Adrenal gland (tissue), 5 donors: ENCODE measurements at regions not wholly inside any gene's neighbourhood (a gene's known extent, or its start where the extent isn't known, plus 50 kb on each side); places are given as distances from the start of the nearest gene placed in this dataset.

Experiments used
- POLR2A ChIP-seq, 2 donors: fragments of 450-650 bp; IDR thresholded peaks; one replicate each; pipeline ENCODE4 v1.6.1; 2017; ENCODE audit warnings: antibody characterized with exemption in 2 of 2, mild to moderate bottlenecking in 2 of 2, moderate library complexity in 1 of 2
- TF ChIP-seq, protein P1 (sequence below), 6 experiments: fragments of 450-650 bp in 4 of 6; fragments of 200-600 bp in 2 of 6; sonication (generic) in 1 of 6; IDR thresholded peaks; 1 replicate in 5 of 6; 2 replicates in 1 of 6; pipeline versions ENCODE4 v1.5.1 to v1.8.0; 2016 to 2021; ENCODE audit warnings: antibody characterized with exemption in 6 of 6, mild to moderate bottlenecking in 2 of 6, moderate library complexity in 1 of 6
- donor health status: DM: no; HTN: no; CAD: no.

DNA sequence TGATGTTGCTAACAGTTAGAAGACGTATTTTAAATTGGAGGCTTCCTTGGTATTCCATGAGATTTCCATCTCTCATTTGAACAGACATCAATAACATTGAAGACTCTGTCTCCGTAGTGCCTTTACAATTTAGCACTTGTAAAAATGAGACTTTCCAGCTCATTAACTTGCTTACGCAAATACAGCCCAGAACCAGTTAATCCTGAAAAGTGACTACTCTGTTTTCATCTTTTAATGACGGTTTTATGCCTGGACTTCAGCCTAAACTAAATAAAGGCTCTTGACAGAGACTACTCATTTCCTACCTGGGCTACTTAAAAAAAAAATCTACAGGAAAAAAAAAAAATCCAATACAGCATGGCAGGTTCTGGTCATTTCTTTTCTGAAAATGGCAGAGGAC lies 148.6 kb downstream of the LRATD1 start:
- TF ChIP-seq, protein P1, sequence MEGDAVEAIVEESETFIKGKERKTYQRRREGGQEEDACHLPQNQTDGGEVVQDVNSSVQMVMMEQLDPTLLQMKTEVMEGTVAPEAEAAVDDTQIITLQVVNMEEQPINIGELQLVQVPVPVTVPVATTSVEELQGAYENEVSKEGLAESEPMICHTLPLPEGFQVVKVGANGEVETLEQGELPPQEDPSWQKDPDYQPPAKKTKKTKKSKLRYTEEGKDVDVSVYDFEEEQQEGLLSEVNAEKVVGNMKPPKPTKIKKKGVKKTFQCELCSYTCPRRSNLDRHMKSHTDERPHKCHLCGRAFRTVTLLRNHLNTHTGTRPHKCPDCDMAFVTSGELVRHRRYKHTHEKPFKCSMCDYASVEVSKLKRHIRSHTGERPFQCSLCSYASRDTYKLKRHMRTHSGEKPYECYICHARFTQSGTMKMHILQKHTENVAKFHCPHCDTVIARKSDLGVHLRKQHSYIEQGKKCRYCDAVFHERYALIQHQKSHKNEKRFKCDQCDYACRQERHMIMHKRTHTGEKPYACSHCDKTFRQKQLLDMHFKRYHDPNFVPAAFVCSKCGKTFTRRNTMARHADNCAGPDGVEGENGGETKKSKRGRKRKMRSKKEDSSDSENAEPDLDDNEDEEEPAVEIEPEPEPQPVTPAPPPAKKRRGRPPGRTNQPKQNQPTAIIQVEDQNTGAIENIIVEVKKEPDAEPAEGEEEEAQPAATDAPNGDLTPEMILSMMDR (IDR thresholded peaks at IDR 0.05) = no peak
- no peak for TF ChIP-seq POLR2A (IDR thresholded peaks at IDR 0.05)
